SU-DHL-6 (cell line): ENCODE measurements at regions not wholly inside any gene's neighbourhood (a gene's known extent, or its start where the extent isn't known, plus 50 kb on each side); places are given as distances from the start of the nearest gene placed in this dataset.

ENCODE experiments used
- H2AFZ ChIP-seq: fragments of 200-600 bp; sonication (generic); 2 replicates; pipeline ENCODE4 v1.6.1; 2014; ENCODE audit warnings: low read depth, mild to moderate bottlenecking, moderate library complexity, mixed read lengths, antibody characterized with exemption, low read length; ENCODE audit not compliant: severe bottlenecking
- H3F3A ChIP-seq: fragments of 200-600 bp; shearing (Covaris generic); 2 replicates; pipeline ENCODE4 v1.6.0; 2016; ENCODE audit warnings: antibody characterized with exemption, mild to moderate bottlenecking; ENCODE audit not compliant: insufficient read depth
- H3K27ac ChIP-seq: fragments of 200-600 bp; sonication (generic); 2 replicates; pipeline ENCODE4 v1.5.1; 2016; ENCODE audit warnings: low read depth, mild to moderate bottlenecking, low read length, moderate library complexity, mixed read lengths
- H3K27me3 ChIP-seq: fragments of 200-600 bp; sonication (generic), shearing (Covaris generic); 2 replicates; pipeline ENCODE4 v1.6.0; 2014; ENCODE audit warnings: mild to moderate bottlenecking, low read length
- H3K36me3 ChIP-seq: fragments of 200-600 bp; sonication (generic); 2 replicates; pipeline ENCODE4 v1.6.1; 2014; ENCODE audit warnings: mild to moderate bottlenecking, low read length, mixed read lengths
- H3K4me2 ChIP-seq: fragments of 300-600, 200-600 bp; shearing (Covaris generic), sonication (generic); 2 replicates; pipeline ENCODE4 v1.6.0; 2014; ENCODE audit warnings: low read length, low read depth, mild to moderate bottlenecking; ENCODE audit not compliant: poor library complexity, severe bottlenecking
- H3K4me3 ChIP-seq: fragments of 200-600 bp; sonication (generic); 2 replicates; pipeline ENCODE4 v1.5.1; 2014; ENCODE audit warnings: antibody characterized with exemption, low read length, mild to moderate bottlenecking, mixed read lengths; ENCODE audit not compliant: insufficient read depth, poor library complexity, severe bottlenecking
- H3K79me2 ChIP-seq: fragments of 200-600 bp; sonication (generic); 2 replicates; pipeline ENCODE4 v1.6.1; 2014; ENCODE audit warnings: mild to moderate bottlenecking, low read length, moderate library complexity; ENCODE audit not compliant: insufficient read depth
- H3K9ac ChIP-seq: fragments of 200-600 bp; sonication (generic); 2 replicates; pipeline ENCODE4 v1.7.0; 2014; ENCODE audit warnings: mild to moderate bottlenecking, low read length
- H3K9me2 ChIP-seq: fragments of 200-600 bp; sonication (generic); replicated peaks from 2 replicates; pipeline ENCODE4 v1.6.1; 2014; ENCODE audit warnings: low read length; ENCODE audit not compliant: insufficient read depth
- H3K9me3 ChIP-seq: fragments of 200-600 bp; sonication (generic); 2 replicates; pipeline ENCODE4 v1.6.1; 2014; ENCODE audit warnings: low read length, mixed read lengths; ENCODE audit not compliant: insufficient read depth
- H4K20me1 ChIP-seq: fragments of 200-600 bp; sonication (generic); 2 replicates; pipeline ENCODE4 v1.6.1; 2014; ENCODE audit warnings: low read depth, mild to moderate bottlenecking, antibody characterized with exemption, low read length, moderate library complexity, mixed read lengths
- EZH2phosphoT487 ChIP-seq: fragments of 200-600 bp; sonication (generic), shearing (Covaris generic); conservative IDR thresholded peaks from 2 replicates; pipeline ENCODE4 v1.6.1; 2018; ENCODE audit warnings: mild to moderate bottlenecking, antibody characterized with exemption, low read length, moderate library complexity, mixed read lengths
- TF ChIP-seq, protein P1 (sequence below): fragments of 200-600 bp; sonication (generic); IDR thresholded peaks from one replicate; pipeline ENCODE4 v1.5.1; 2017; ENCODE audit warnings: antibody characterized with exemption, mild to moderate bottlenecking, low read length, moderate library complexity; ENCODE audit not compliant: insufficient read depth, poor library complexity, severe bottlenecking

DNA sequence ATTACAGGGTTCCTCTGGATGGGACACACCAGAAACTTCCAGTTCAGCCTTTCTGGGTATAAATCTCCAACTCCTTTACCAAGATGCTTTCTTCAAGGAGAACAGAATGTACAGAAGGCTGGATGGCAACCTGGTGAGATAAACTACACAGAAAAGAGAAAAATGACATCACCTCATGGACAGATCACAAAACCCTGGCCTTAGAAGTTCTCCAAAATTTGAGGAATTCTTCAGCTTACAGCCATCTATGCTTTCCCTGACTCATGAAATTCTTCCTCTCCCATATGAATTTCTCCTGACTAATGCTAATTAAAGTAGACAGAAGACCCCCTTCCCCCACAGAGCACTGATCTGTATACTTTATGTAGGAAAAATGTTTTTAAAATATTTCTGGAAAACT lies 345.4 kb downstream of the STIM2 start:
- Histone ChIP-seq H3K9me2 (no peaks in the 10 kb centered on the region), H3F3A (no peaks in the 10 kb centered on the region), H3K4me2 (no peak overlapping the region), H4K20me1 (no peaks in the 10 kb centered on the region), H3K79me2 (no peaks in the 10 kb centered on the region), H3K9me3 (no peaks in the 10 kb centered on the region), H3K9ac (no peak overlapping the region), H2AFZ (no peak overlapping the region), H3K27ac (no peak overlapping the region), H3K27me3 (no peaks in the 10 kb centered on the region), H3K4me3 (no peak overlapping the region), H3K36me3 (no peaks in the 10 kb centered on the region)
- TF ChIP-seq, protein P1, sequence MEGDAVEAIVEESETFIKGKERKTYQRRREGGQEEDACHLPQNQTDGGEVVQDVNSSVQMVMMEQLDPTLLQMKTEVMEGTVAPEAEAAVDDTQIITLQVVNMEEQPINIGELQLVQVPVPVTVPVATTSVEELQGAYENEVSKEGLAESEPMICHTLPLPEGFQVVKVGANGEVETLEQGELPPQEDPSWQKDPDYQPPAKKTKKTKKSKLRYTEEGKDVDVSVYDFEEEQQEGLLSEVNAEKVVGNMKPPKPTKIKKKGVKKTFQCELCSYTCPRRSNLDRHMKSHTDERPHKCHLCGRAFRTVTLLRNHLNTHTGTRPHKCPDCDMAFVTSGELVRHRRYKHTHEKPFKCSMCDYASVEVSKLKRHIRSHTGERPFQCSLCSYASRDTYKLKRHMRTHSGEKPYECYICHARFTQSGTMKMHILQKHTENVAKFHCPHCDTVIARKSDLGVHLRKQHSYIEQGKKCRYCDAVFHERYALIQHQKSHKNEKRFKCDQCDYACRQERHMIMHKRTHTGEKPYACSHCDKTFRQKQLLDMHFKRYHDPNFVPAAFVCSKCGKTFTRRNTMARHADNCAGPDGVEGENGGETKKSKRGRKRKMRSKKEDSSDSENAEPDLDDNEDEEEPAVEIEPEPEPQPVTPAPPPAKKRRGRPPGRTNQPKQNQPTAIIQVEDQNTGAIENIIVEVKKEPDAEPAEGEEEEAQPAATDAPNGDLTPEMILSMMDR, result no peak
- TF ChIP-seq EZH2phosphoT487, result no peak

- no peak overlapping the region for H3K27ac ChIP-seq
- no peaks in the 10 kb centered on the region for H3K79me2 ChIP-seq
- no peak overlapping the region for H3K4me2 ChIP-seq
- H3K9ac ChIP-seq, result no peak overlapping the region
- no peaks in the 10 kb centered on the region for H3F3A ChIP-seq
- no peak overlapping the region for H2AFZ ChIP-seq
- no peaks in the 10 kb centered on the region for H3K9me2 ChIP-seq
- H3K4me3 ChIP-seq, result no peak overlapping the region
- no peaks in the 10 kb centered on the region for H3K27me3 ChIP-seq
- TF ChIP-seq EZH2phosphoT487, result no peak
- TF ChIP-seq, protein P1, result no peak
- no peaks in the 10 kb centered on the region for H4K20me1 ChIP-seq
- no peaks in the 10 kb centered on the region for H3K36me3 ChIP-seq
- H3K9me3 ChIP-seq, result no peaks in the 10 kb centered on the region
Observed at GRCh38 chr4:27210956-27211355, 350.3 kb downstream of the STIM2 start.

DNA sequence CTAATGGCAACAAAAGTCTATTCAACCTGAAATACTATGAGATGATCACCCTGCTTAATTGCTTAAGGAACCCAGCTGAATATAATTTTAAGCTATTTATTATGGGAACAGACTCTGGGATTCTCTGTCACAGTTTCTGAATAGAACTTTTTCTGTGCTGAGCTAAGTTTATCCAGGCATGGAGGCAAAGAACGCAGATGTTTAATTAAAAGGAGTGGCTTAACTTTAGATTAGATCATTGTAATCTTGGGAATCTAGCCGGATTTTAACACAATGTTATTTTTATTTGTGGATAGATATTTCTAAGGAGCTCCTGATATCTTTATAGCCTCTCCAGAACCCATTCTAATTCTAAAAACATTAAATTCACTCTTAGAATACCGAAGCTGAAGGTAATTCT lies 353.4 kb downstream of the STIM2 start:
- no peaks in the 10 kb centered on the region for H3K9me2 ChIP-seq
- H3K27me3 ChIP-seq, result no peaks in the 10 kb centered on the region
- no peak overlapping the region for H2AFZ ChIP-seq
- H3K27ac ChIP-seq, result no peak overlapping the region
- no peaks in the 10 kb centered on the region for H3K36me3 ChIP-seq
- H3K4me2 ChIP-seq, result no peak overlapping the region
- no peaks in the 10 kb centered on the region for H4K20me1 ChIP-seq
- no peak overlapping the region for H3K9ac ChIP-seq
- TF ChIP-seq, protein P1, result no peak
- TF ChIP-seq EZH2phosphoT487, result no peak
- H3K4me3 ChIP-seq, result no peak overlapping the region
- no peaks in the 10 kb centered on the region for H3F3A ChIP-seq
- no peaks in the 10 kb centered on the region for H3K79me2 ChIP-seq
- no peaks in the 10 kb centered on the region for H3K9me3 ChIP-seq
